Omental fat pad (tissue), 3 donors: ENCODE measurements at regions not wholly inside any gene's neighbourhood (a gene's known extent, or its start where the extent isn't known, plus 50 kb on each side); places are given as distances from the start of the nearest gene placed in this dataset.

Source experiments
- ATAC-seq: fragments of 150-250 bp; one replicate; pipeline ENCODE4 v1.9.1; 2016; ENCODE audit warnings: mild to moderate bottlenecking, moderate library complexity; ENCODE audit not compliant: low FRiP score
- DNase-seq: peaks from one replicate; pipeline ENCODE4 v3.0.0-alpha.2; 2019; ENCODE audit warnings: low spot score
- TF ChIP-seq, protein P1 (sequence below), 3 donors: fragments of 450-650 bp; IDR thresholded peaks; one replicate each; pipeline ENCODE4 v1.5.1; 2016 to 2017; ENCODE audit warnings: antibody characterized with exemption in 3 of 3, mild to moderate bottlenecking in 3 of 3, moderate library complexity in 2 of 3

DNA sequence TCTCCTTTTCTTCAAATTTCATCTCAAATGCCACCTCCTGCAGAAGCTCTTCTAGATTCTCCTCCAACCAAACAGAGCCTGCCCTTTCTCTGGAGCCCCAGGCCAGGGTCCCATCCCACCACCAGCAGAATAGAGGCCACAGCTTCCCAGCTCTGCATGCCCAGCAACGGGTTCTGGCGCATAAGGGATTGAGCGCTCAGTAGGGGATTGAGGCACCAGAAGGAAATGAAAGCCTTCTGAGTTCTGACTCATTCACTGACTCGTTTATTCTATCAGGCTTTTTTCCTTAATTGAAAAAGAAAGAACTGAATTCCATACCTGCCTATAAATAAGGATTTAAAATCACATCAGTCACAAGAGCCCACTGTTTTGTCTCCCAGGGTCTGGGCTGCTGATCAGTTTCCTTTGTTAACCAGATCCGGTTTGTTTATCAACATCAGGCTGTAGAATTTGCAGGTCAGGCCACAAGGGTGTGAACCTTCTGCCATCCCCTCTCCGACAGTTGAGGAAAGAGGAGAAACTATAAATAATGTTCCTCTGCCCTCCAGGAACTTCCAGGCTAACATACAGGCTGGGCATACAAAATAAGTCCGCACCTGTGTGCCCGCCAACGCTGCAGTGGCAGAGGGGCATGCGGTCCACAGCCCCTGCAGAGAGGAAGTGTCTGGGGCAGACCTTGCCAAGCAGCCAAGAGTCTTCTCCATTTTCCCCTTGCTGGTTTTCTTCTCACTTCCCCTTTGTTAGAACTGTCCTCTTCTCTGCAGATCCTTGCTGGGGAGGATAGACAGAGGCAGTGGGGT is 63.5 kb upstream of the PRDM11 start:
- no peak for DNase-seq
- TF ChIP-seq, protein P1, sequence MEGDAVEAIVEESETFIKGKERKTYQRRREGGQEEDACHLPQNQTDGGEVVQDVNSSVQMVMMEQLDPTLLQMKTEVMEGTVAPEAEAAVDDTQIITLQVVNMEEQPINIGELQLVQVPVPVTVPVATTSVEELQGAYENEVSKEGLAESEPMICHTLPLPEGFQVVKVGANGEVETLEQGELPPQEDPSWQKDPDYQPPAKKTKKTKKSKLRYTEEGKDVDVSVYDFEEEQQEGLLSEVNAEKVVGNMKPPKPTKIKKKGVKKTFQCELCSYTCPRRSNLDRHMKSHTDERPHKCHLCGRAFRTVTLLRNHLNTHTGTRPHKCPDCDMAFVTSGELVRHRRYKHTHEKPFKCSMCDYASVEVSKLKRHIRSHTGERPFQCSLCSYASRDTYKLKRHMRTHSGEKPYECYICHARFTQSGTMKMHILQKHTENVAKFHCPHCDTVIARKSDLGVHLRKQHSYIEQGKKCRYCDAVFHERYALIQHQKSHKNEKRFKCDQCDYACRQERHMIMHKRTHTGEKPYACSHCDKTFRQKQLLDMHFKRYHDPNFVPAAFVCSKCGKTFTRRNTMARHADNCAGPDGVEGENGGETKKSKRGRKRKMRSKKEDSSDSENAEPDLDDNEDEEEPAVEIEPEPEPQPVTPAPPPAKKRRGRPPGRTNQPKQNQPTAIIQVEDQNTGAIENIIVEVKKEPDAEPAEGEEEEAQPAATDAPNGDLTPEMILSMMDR (IDR thresholded peaks at IDR 0.05) = no peak
- ATAC-seq = no peak

DNA sequence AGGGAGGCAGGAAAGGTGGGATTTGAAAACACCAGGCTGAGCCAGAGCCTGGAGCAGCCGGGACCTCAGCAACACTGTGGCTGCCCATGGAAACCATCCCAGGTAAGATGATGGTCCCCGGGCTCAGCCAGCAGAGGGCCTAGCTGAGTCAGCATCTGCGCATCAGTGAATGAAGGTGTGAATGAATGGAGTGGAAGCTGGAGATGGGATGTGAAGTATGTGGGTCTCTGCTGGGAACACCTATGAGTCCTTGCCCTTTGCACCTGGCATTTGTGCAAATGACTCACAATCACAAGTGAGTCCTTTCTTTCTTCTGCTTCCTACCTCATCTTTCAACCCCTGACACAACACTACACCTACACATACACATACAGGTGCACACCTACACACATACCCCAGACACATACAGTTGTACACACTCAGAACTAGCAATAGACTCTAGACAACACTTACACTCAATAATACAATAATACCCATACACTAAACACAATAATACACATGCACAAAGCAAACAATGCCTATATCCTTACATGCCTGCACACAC is 62.8 kb upstream of the PRDM11 start:
- ATAC-seq (no peak), DNase-seq (no peak)
- TF ChIP-seq, protein P1 (IDR thresholded peaks at IDR 0.05) = no peak

DNA sequence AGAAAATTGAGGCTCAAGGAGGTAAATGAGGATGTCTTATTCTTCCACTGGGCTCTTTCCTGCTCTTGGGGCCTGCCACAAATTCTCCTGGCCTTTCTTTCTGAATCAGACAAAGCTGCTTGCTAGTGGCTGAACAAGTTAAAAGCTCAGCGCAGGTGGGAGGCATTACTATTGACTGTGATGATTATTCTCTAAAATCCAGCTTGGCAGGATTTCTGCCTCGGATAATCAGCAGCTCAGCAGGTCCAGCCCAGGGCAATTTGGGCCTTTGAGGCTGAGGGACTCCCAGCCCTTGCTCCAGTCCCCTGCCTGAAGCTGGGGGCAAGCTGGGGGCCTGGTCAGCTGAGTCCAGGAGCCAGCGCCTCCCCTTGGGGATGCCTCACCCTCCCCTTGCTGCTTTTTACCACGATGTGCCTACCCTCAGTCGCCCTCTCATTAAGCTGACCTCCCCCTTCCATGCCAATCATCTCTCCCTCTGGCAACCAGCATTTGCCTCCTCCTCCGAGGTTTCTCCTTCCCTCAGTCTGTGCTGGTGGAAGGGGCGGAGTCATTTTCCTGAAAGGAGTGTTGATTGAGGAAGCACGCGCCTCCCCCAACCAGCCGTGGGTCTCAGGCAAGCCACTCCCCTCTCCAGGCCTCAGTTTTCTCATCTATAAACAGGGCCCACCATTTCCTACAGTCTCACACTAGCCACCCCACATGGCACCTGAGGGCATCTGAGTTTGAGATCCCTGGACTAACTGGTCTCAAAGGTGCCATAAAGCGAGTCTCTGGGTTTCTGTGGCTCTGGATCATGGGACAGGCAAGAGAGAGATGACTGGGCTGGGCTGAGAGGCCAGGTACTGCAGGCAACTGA is 60.6 kb upstream of the PRDM11 start:
- no peak for DNase-seq
- ATAC-seq = no peak
- TF ChIP-seq, protein P1 (IDR thresholded peaks at IDR 0.05) = no peak

DNA sequence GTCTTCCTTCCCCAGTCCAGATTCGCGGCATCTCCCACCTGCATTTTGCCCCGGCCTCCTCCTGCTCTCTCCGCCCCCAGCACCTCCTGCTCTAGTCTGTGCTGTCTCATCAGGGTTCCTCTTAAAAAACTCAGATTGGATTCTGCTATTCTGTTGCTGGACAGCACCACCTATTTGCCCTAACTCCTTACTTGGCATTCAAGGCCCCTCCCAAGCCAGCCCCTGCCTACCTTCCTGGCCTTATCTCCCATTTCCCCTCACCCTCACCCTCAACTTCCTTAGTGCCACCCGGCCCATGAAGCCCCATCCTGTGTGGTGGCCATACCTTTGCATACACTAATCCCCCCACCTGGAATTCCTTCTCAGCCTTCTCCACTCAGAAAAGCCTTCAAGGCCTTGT is 59.9 kb upstream of the PRDM11 start:
- TF ChIP-seq, protein P1 (IDR thresholded peaks at IDR 0.05) = no peak
- ATAC-seq (no peak), DNase-seq (no peak)

DNA sequence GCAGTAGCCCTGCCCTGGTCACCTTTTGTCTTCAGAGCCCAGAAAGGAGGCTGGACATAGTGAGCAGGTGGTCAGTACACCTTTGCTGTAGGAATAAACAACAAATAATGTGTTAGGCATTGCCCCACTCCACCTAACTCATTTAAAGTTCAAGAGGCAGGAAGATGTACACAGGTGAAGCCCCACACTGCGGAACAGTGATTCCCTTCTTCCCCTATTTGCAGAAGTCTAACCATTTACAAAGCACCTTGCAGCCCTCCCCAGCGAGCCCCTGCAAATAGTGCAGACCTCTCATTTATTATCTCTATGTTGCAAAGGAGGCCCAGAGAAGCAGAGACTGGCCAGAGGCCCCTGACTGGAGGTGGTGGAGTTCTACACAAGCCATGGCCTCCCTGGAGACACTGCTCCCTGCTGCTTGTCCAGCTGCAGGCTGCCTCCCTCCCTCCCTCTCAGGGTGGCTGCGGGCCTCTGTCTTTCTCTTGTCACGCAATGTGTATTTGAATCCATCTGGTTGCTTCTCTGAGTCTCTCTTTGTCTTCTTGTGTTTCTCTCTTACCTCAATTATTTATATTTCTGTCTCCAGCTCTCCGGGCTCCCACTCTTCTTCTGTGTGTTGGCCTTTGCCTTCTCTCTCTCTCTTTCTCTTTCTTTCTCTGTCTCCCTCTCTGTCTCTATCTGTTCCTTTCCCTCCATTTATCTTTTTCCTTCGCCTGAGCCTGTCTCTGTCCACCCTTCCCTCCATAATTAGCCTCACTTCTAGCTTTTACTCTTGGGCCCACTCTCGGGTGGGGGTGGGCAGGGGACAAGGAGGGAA is 59.1 kb upstream of the PRDM11 start:
- DNase-seq (no peak), ATAC-seq (no peak)
- TF ChIP-seq, protein P1 (IDR thresholded peaks at IDR 0.05) = no peak

DNA sequence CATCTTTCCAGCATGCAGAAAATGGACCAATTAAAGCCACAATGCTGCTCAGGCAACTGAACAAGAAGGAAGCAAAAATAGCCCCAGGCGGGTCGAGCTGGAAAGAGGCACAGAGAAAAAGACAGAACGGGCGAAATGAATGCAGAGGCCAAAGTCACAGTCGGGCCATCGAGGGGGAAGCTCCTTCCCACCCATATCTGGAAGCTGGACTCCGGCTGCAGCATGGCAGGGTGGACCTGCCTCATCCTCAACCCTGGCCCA is 58.6 kb upstream of the PRDM11 start:
- DNase-seq (no peak), ATAC-seq (no peak)
- TF ChIP-seq, protein P1 (IDR thresholded peaks at IDR 0.05) = no peak
